ACC112 (cell line): ENCODE measurements at regions not wholly inside any gene's neighbourhood (a gene's known extent, or its start where the extent isn't known, plus 50 kb on each side); places are given as distances from the start of the nearest gene placed in this dataset.
A peak's percentile ranks its signal among the peaks of the same experiment; 100 is the strongest.

ENCODE experiments used
- H2AFZ ChIP-seq: fragments of 200-600 bp; sonication (generic); one replicate; pipeline ENCODE4 v1.6.0; 2017; ENCODE audit warnings: antibody characterized with exemption, low read length; ENCODE audit not compliant: unreplicated experiment
- H3K27ac ChIP-seq: fragments of 200-600 bp; sonication (generic); 2 replicates; pipeline ENCODE4 v1.5.1; 2014; ENCODE audit warnings: low read depth, mild to moderate bottlenecking, antibody characterized with exemption, low read length, moderate library complexity
- H3K27me3 ChIP-seq: fragments of 200-600 bp; sonication (generic); 2 replicates; pipeline ENCODE4 v1.6.1; 2014; ENCODE audit warnings: mild to moderate bottlenecking, antibody characterized with exemption, low read length, moderate library complexity, mixed read lengths; ENCODE audit not compliant: insufficient read depth
- H3K36me3 ChIP-seq: fragments of 200-600 bp; sonication (generic); 2 replicates; pipeline ENCODE4 v1.6.1; 2016; ENCODE audit warnings: mild to moderate bottlenecking, antibody characterized with exemption, low read length, moderate library complexity, mixed read lengths; ENCODE audit not compliant: insufficient read depth
- H3K4me1 ChIP-seq: fragments of 200-600 bp; sonication (generic); one replicate; pipeline ENCODE4 v1.6.1; 2016; ENCODE audit warnings: low read length, mixed read lengths; ENCODE audit not compliant: insufficient read depth, unreplicated experiment, control insufficient read depth
- H3K4me3 ChIP-seq: fragments of 200-600 bp; sonication (generic); 2 replicates; pipeline ENCODE4 v1.5.1; 2014; ENCODE audit warnings: mild to moderate bottlenecking, low read depth, low read length
- H3K79me2 ChIP-seq: fragments of 200-600 bp; sonication (generic); one replicate; pipeline ENCODE4 v1.6.0; 2016; ENCODE audit warnings: low read length; ENCODE audit not compliant: control insufficient read depth, unreplicated experiment, insufficient read depth

DNA sequence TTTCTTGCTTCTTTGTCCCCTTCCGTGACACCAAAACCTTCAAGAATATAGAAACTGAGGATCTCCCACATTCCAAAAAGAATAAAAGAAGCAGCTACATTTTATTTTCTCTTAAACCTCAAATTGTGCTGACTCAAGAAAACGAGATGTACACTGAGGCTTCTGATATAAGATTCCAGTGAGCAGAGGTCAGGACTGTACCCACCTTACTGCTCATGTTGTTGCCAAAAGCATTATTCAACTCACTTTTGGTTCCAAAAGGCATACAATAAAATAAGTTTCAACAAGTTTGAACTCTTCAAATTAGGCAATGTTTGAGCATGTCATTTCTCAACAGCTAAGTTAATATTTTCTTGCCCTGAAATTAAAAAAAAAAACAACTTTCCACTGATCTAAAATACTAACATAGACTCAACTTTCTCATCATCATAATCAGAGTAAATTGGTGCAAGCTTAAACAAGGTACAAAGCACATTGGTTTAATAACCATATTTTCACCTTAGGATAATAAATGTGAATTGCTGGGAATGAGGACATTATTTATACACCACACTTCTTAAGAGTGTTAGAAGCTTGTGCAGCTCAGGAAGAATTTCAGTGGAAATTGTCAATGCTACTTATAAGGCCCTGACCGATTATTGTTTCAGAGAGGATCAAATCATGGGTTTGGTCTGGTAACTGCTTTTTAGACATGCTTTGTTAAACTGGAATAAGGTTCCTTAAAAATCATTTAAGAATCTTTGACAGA lies 629.0 kb upstream of the IGFBP3 start:
- H2AFZ ChIP-seq = no peak overlapping the region
- no peaks in the 10 kb centered on the region for H3K79me2 ChIP-seq
- H3K27ac ChIP-seq = no peak overlapping the region
- H3K36me3 ChIP-seq = no peaks in the 10 kb centered on the region
- H3K27me3 ChIP-seq = no peaks in the 10 kb centered on the region
- H3K4me3 ChIP-seq = no peak overlapping the region
- H3K4me1 ChIP-seq = peaks cover 23% of the 10 kb centered on the region

DNA sequence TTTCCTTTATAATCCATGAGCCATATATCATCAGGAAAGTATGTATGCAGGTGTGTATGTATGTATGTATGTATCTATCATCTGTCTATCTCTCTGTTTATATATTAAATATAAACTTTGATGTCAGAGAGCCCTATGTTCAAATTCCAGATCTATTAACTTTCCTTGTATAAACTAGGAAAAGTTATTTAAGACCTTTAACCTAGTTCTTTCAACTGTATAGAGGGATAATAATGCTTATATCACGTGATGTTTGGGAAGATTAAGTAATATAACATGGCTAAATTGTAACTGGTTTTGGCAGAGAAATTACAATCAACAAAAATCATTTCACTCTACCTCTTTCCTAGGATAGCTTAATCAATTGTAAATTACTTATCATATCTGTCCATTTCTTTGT lies 628.3 kb upstream of the IGFBP3 start:
- Histone ChIP-seq H3K4me3 (no peak overlapping the region), H3K27me3 (no peaks in the 10 kb centered on the region), H3K36me3 (no peaks in the 10 kb centered on the region), H2AFZ (no peak overlapping the region), H3K27ac (no peak overlapping the region), H3K4me1 (peaks cover 23% of the 10 kb centered on the region), H3K79me2 (no peaks in the 10 kb centered on the region)

DNA sequence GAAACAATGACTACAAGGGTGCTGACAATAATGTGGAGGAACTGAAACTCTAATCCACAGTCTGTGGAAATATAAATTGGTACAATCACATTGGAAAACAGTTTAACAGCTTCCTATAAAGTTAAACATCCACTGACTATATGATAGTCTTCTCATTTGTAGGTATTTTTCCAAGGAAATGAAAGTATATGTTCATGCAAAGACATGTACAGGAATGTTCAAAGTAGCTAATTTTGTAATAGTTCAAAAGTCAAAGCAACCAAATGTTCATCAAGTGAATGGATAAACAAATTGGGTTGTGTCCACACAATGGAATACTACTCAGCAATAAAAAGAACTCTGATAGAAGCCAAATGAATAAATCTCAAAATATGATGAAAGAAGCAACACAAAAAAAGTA lies 626.0 kb upstream of the IGFBP3 start:
- H3K36me3 ChIP-seq = no peaks in the 10 kb centered on the region

DNA sequence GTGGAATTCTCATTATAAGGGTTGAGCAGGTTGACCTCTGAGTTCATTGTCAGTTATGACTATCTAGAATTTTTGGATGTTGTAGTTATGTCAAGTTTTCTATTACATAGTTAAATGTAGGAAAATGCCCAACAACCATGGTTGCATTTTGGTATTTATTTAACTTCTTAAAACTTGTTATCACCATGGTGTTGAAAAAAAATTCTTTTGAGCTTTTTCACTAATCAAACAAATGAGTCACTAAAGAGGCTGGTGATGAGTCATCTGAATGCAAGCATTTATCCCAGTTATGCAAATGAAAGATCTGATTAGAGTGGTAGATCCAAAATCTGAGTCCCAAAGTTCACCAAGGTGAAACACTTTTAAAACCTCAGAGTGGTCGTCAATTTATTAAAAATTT lies 624.7 kb upstream of the IGFBP3 start:
- peak overlapping the region; percentile 96 for H3K27ac ChIP-seq
- no peaks in the 10 kb centered on the region for H3K27me3 ChIP-seq
- H3K79me2 ChIP-seq = no peaks in the 10 kb centered on the region
- H2AFZ ChIP-seq = no peak overlapping the region
- H3K4me3 ChIP-seq = no peak overlapping the region
- peaks cover 32% of the 10 kb centered on the region for H3K4me1 ChIP-seq
- H3K36me3 ChIP-seq = no peaks in the 10 kb centered on the region

More for the DNA sequence above, 626.0 kb upstream of the IGFBP3 start:
- Histone ChIP-seq H3K79me2 (no peaks in the 10 kb centered on the region), H3K27ac (0 out of 2 replicates have a peak overlapping the region, but pooled peaks have one; percentile 96), H2AFZ (no peak overlapping the region), H3K4me3 (no peak overlapping the region), H3K4me1 (peaks cover 32% of the 10 kb centered on the region), H3K27me3 (no peaks in the 10 kb centered on the region)

DNA sequence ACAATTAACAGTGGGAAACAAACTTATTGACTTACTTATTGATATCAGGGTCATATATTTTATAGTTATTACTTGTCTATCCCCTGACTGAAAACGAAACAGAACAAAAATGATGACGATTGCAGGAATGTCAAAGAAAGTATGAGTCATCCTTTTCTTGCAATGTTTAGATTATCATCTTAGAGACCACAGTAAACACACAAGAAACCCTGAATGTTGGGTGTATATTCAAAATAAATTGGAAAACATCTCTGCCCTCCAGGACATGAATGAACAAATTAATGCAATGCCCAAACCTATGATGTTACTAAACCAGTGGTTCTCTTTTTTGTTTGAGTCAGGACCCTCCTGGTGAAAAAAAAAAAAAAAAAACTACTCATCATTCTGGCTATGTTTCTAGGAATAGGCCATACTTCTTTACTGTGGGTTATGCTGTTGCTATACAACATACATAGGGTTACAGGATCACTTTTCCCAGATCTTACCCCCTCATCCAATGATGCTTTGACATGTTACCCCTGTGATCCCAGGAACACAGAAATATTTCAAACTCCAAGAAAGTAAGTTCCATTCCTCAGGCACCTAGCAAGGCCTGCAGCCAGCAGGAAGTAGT lies 623.4 kb upstream of the IGFBP3 start:
- Histone ChIP-seq H3K4me1 (peaks cover 32% of the 10 kb centered on the region), H3K27me3 (no peaks in the 10 kb centered on the region), H3K4me3 (no peak overlapping the region; the same call in 1 of the 2 replicates), H3K79me2 (no peaks in the 10 kb centered on the region), H3K27ac (peak overlapping the region; percentile 96), H2AFZ (peak overlapping the region; percentile 30), H3K36me3 (no peaks in the 10 kb centered on the region)

DNA sequence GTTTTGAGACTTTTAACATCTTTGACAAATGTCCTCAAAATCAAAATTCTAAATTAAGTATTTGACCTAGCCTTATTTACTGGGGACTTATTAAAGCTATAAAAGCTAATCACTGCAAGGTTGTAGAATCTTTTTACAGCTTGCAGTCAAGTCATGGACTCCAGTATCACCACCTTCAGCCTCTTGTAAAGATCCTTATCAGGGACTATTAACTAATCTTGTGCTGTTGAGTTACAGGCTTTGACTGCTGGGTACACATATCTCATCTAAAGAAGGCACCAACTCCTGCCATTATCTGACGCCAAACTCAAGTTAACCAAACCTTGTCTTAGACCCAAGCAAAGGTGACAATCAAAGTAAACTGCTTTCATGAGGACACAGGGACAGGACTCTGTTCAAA lies 621.0 kb upstream of the IGFBP3 start:
- Histone ChIP-seq H2AFZ (no peak overlapping the region), H3K4me1 (peaks cover 32% of the 10 kb centered on the region), H3K27ac (no peak overlapping the region), H3K27me3 (no peaks in the 10 kb centered on the region), H3K4me3 (no peak overlapping the region), H3K36me3 (no peaks in the 10 kb centered on the region), H3K79me2 (no peaks in the 10 kb centered on the region)

DNA sequence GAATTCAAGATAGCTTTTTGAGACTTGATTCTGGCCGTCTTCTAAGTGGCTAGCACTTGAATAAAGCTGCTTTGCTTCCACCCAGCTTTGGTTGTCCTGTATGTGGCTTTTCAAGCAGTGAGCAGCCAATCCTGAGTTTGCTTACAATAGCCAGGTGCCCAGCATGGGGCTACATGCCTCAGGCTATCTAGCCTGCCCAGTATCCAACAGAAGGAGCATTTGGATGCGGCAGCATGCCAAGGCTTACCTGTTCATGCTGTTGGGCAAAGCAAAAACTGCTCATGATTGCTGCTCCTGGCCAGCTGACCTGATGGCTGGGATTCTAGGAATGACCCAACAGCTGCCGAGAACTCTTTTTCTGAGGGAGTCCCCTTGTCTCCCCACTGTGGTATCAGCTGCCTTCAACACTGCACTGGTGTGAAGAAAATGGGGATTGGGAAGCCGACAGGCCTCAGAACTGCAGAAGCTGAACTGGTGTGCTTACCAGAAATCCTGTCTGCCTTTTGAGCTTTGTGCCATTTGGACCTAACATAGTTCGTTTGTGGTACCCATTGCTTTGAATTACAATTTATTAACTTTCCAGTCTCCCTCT lies 618.9 kb upstream of the IGFBP3 start:
- Histone ChIP-seq H3K4me1 (peaks cover 14% of the 10 kb centered on the region), H3K27me3 (no peaks in the 10 kb centered on the region), H3K36me3 (no peaks in the 10 kb centered on the region), H3K79me2 (no peaks in the 10 kb centered on the region), H3K4me3 (no peak overlapping the region), H3K27ac (no peak overlapping the region), H2AFZ (no peak overlapping the region)

DNA sequence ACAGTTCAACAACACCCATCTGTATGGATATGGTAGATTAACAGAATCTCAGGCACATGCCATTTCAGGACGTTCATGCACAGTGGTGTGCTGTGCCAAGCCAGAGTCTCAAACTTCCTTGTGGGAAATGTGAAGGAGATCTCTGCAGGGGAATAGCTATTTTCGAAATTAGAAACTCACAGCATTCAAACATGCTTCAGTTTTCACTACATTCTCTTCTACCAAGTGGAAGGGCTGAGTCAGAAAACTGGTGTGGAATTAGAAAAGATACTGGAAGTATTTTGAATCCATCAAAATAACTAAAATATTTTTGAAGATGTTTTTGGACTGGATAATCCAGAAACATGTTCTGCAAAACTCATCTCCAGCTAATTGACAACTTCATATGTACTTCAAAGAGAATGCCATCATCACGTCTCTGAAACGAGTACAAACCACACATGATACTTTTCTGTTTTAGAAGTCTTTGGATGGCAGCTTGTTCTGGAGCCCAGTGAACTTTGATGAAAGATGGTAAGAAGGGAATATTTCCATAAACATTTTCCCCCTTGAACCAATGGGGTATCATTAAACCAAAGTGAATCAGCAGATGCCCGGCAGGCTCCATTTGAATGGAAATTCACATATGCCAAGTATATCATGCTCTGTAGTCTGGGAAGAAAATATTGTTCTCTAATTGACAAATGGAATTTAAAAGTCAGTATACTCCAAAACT lies 616.3 kb upstream of the IGFBP3 start:
- H3K27me3 ChIP-seq = no peaks in the 10 kb centered on the region
- no peaks in the 10 kb centered on the region for H3K4me1 ChIP-seq
- no peak overlapping the region for H3K4me3 ChIP-seq
- H3K36me3 ChIP-seq = no peaks in the 10 kb centered on the region
- no peak overlapping the region for H2AFZ ChIP-seq
- H3K27ac ChIP-seq = no peak overlapping the region
- no peaks in the 10 kb centered on the region for H3K79me2 ChIP-seq

DNA sequence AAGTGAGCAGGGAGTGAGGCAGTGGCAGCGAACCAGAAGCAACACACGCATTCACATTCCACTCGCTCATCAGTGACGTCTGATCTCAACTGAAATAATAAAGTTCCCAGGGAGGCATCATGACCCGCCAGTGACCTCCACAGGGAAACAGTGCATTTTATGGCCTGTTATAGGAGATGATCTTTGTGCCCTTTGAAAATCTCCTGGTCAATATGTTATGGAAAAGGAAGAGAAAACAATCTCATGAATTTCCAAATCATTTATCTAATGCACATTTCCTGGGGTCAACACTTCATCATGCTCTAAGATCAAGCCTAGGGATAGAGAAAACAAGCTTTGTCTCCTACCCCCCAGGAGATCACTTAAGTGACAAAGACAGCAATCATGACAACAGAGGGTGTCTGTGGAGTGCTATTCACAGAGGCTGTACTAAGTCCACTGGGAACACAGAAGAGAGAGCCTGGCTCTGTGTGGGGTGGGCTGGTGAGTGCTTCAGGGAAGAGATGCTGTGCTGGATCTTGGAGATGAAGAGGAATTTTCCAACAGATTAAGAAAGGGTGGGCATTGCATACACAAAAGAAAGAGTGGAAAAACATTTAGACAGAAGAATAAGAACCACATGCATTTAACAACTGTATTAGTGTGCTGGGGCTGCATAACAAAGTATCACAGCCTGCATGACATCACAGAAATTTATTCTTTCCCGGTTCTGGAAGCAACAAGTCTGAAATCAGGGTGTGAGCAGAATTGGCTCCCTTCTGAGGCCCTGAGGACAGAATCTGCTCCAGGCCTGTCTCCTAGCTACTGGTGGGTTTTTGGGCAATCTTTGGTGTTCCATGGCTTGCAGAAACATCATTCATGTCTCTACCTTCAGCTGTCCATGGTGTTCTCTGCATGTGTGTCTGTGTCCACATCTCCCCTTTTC lies 613.9 kb upstream of the IGFBP3 start:
- no peak overlapping the region for H3K4me3 ChIP-seq
- H3K4me1 ChIP-seq = no peaks in the 10 kb centered on the region
- no peaks in the 10 kb centered on the region for H3K36me3 ChIP-seq
- no peaks in the 10 kb centered on the region for H3K79me2 ChIP-seq
- H3K27me3 ChIP-seq = no peaks in the 10 kb centered on the region
- H2AFZ ChIP-seq = no peak overlapping the region
- no peak overlapping the region for H3K27ac ChIP-seq

DNA sequence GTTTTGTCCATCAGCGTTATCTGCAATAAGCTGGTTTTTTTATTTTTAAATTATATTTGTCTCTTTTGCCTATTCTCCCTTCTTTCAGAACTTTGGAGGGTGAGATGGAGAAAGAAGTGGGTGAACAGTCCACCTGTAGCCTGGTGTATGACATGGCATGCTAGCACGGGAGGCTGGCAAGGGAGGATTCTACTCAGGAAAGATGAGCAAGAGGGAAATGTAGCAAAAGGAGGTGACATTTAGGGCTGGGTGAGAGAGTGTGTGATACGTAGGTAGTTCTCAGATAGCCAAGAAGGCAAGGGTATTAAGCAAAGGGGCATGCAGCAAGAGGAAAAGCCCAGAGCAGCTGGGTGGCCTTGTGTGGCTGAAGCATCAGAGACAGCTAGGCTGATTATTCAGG lies 612.9 kb upstream of the IGFBP3 start:
- Histone ChIP-seq H3K4me3 (no peak overlapping the region), H3K36me3 (no peaks in the 10 kb centered on the region), H3K4me1 (no peaks in the 10 kb centered on the region), H2AFZ (no peak overlapping the region), H3K27me3 (no peaks in the 10 kb centered on the region), H3K79me2 (no peaks in the 10 kb centered on the region), H3K27ac (no peak overlapping the region)
